Stimulated activated CD8-positive, alpha-beta memory T cell treated with anti-CD3 and anti-CD28 coated beads, Interleukin-4, amount 100 ng/mL, for 48 hours (primary cell): ENCODE measurements at regions not wholly inside any gene's neighbourhood (a gene's known extent, or its start where the extent isn't known, plus 50 kb on each side); places are given as distances from the start of the nearest gene placed in this dataset.

Source experiments
- DNase-seq: peaks from one replicate; pipeline ENCODE4 v3.0.0-alpha.2; 2020

DNA sequence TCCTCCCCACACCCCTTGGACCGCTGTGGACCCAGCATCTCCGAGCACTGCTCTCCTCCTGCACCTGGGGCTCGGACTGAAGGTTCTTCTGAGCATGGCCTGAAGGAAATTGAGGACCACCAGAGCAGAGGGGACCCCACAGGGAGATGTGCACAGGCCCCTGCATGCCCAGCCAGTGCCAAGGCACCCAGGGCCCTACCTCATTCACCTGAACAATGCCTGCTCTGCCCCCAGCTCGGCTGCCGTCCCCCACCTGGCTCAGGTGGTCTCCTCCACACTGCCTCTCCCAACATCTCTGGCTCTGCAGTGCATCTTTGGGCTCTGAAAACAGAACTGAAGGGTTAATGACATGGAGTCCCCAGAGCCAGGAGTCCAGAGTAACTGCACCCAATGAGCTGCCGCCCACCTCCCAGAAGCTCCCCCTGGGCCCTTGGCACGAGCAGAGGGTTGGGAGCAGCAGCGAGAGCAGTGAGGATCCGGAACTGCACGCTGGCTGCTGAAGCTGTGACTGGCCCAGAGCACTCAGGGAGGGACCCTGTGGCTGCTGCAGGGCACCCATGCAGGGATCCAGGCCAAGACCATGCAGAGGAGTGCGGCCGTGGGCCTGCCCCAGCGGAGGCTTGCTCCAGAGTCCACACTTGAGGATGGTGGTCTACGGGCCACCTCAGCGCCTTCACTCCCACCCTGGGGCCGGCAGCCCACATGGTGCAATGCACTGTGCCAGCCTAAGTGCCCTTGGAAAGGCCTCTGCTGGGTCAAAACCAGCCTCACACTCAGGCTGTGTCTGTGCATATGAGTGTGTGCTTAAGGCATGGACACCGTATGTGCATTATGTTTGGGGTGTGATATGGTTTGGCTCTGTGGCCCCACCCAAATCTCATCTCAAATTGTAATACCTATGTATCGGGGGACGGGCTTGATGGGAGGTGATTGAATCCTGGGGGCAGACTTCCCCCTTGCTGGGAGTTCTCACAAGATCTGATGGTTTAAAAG, 686.1 kb downstream of the TBC1D22A start:
- no peak for DNase-seq

DNA sequence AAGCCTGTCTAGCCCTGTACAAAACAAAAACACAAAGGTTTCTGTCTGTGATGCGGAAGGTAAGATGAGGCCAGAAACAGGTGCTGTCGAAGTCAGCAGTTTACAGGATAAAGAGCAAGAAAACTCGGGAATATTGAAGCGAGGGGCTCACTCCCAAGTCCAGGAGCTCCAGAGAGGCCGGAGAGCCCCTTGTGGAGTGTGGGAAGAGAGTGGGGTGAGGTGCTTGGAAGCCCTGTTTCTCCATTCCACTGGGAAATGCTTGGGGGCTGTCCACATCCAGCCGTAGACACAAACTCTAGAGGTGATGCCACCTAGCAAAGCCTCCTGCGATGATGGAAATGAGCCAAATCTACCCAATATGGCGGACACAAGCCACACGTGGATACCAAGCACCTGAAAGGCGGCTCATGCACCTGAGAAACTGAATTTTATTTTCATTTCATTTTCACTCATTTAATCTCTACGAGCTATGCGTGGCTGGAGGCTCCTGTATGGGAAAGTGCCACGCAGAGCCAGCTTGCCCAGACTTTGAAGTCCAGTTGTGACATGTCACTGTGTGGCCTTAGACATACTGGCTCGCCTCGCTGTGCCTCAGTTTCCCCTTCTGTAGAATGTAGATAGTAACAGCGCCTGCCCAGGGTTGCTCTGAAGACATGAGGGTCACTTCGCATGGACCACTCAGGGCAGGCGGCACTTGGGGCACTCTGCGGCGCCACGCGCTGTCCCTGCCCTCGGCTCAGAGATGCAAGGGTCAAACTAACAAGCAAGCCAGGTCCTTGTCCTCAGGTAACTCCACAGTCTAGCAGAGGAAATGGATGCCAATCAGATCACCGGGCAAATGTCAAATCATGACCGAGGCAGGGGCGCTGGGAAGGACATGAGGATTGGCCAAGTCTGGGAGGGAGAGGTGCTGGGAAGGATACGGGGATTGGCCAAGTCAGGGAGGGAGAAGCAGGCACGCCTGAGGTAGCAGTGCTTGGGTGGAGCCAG, 684.7 kb downstream of the TBC1D22A start:
- DNase-seq, result no peak

GRCh38 chr22:47446331-47446730, 683.9 kb downstream of the TBC1D22A start:
- DNase-seq, result no peak

GRCh38 chr22:47445716-47446290, 683.4 kb downstream of the TBC1D22A start:
- no peak for DNase-seq

GRCh38 chr22:47445212-47445611, 682.8 kb downstream of the TBC1D22A start:
- no peak for DNase-seq

GRCh38 chr22:47444746-47445065, 682.3 kb downstream of the TBC1D22A start:
- no peak for DNase-seq

DNA sequence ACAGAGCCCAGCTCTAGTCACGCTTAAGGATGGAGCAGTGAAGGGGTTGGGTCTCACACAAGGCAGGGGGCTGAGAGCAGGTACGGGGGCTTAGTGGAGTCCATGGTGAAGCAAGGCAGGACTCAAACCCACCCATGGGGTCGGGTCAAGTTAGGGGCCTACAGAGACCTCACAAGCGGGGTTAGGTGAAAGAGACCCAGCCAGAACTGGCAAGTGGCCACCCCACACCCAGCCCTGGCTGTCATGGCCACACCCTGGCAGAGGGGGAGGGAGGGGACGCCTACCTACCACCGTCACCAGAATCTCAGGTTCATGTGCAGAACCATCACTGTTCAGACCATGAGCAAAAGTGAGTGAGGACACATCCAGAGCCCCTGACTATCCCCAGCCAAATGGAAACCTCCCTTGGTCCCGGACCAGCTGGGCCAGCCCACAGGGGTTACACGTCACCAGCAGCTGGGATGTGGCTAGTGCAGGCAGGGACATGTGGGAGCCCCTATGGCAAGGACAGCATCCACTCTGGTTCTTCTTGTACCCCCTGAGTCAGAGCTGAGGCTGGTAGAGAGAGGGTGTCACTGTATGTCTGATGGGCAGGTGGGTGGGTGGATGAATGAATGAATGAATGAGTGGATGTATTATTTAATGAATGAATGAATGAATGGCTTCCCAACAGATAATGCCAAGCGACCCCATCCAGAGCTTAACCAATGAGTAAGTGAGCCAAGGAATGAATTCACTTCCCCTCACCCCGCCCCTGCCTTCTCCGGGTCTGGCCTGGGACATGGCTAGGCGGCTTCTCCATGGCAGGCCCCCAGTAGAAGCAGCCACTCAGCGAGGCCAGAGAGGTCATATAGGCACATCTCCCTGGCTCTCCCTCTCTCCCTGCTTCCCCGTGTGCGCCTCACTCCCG, 681.6 kb downstream of the TBC1D22A start:
- DNase-seq, result no peak

GRCh38 chr22:47442821-47443220, 680.4 kb downstream of the TBC1D22A start:
- no peak for DNase-seq

DNA sequence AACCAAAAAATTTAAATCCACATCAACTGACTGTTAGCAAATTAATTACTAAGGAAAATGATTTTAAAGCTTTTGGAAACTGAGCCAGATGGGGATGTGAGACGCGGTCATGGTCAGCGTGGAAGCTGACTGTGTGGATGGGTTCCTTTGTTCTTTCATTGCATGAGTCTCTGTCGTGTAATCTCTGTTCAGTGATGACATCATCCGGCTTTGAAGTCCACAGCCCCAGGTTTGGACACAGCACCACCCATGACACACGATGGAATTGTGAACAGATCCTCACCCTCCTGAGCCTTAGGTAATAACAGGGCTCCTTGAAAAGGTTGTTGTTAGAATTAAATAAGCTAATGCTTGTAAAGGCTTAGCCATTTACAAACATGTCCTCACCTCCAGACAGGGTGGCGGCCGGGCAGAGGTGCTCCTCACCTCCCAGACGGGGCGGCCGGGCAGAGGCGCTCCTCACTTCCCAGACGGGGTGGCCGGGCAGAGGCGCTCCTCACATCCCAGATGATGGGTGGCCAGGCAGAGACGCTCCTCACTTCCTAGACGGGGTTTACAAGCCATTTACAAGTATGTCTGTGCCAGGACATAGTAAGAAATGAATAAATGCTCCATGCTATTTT, 677.3 kb downstream of the TBC1D22A start:
- no peak for DNase-seq

GRCh38 chr22:47437636-47438035, 675.2 kb downstream of the TBC1D22A start:
- DNase-seq, result no peak

- DNase-seq, result no peak
Measured at GRCh38 chr22:47437110-47437509, 674.7 kb downstream of the TBC1D22A start.

DNA sequence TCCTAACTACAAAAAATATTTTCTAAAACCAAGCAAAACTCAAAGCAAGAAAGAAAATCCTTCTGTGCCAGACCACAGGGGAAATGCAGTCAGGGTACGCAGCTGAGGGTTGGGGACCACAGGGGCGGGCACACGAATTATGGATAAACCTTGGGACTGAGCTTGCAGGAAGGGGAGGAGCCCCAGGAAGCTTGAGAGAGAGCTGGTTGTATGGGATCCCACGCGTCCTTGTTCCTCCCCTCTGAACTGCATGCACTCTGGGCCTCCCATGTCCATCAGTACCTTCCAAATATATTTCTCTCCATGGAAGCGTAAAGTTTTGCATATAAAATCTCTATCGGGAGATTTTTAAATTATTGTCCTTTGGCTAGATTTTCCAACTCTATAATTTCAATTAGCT, 673.4 kb downstream of the TBC1D22A start:
- DNase-seq, result no peak

DNA sequence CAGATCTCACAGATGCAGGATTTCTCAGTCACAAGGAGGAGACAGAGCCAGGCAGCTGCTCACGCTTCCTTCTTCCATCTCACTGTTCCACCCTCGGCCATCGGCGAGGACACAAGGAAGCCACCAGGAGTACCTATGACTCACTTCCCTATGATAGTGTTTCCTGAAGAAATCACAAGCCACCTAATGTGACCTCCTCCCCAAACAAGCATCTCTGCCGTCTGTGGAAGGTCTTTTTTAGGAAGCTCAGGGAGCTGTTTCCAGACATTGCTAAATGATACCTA, 672.7 kb downstream of the TBC1D22A start:
- no peak for DNase-seq

DNA sequence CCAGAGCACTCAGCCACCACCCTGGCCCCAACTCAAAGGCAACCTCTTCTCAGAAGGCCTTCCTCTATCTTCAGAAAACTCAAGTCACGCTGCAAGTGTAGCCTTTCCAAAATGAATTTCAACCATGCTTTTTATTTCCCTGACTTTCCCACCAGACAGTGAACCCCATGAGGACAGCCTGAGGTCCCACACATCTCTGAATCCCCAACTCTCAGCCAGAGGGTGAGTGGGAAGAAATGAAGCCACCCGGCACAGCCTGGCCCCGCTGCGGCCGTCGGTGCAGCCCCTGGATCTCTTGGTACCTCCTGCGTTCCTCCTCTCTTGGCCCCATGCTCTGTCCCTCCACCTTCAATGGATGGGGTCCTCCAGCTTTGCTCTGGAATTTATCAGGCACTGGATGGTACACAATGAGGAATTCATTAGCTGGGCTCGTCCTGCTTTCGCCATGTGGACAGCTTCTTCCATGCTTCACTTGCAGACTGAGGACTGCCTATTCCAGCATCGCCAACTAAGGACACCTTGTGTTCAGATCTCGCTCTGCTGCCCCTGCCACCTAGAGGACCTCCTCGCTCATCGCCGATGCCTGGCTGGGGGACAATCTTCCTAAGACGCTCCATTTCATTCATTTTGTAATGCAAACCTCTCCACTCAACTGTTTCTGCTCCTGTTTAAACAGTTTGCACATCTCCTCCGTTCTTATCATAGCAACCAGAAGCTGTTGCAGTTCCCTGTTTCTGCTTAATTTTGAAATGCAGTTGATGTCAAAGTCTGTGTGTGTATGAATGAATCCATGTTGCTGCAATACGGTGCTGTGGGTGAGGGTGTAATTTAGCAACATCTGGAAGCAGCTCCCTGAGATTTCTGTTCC, 672.1 kb downstream of the TBC1D22A start:
- no peak for DNase-seq

DNA sequence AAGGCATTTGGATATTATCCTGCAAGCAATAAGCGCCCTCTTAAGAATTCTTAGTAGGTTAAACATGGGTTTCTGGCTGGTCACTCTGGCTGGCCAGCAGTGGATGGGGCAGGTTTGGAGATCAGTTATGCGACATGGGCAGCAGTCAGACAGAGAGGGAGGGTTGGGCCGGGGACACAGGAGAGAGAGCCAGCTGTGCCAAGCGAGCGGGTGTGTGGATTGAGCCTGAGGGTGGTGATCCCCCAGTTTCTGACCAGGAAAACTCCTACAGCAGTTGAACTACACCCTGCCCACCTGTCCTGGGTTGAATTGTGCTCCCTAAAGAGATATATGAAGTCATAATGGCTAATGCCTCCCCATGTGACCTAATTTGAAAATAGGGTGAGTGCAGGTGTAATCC, 671.2 kb downstream of the TBC1D22A start:
- no peak for DNase-seq

- DNase-seq, result no peak
Measured at GRCh38 chr22:47432683-47433082, 670.2 kb downstream of the TBC1D22A start.

- no peak for DNase-seq
Measured at GRCh38 chr22:47423861-47424820, 661.7 kb downstream of the TBC1D22A start.

- no peak for DNase-seq
Measured at GRCh38 chr22:47423266-47423665, 660.8 kb downstream of the TBC1D22A start.

GRCh38 chr22:47422736-47423135, 660.3 kb downstream of the TBC1D22A start:
- no peak for DNase-seq

DNA sequence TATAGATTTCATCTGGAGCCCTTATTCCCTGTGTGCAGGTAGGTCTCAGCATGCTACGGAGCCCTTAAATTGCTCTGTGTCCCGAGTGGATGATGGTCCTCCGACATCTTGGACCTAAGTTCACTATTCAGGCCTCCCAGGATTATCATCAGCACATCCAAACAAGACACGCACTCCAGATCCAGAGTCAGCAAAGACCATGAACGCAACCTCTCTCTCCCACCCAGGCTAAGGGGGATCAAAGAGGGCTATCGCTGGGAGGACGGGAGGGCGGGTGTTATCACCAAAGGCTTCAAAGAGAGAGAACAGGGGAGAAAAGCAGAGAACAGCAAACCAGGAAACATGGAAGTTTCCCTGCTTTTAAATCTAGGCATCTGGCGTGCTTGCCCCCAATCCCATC, 659.4 kb downstream of the TBC1D22A start:
- no peak for DNase-seq
